SKM-1 (cell line): ENCODE measurements at regions not wholly inside any gene's neighbourhood (a gene's known extent, or its start where the extent isn't known, plus 50 kb on each side); places are given as distances from the start of the nearest gene placed in this dataset.
A peak's percentile ranks its signal among the peaks of the same experiment; 100 is the strongest.
"Not testable (repeated sequence)": the region's sequence is repeated elsewhere in the genome, so short reads cannot be mapped to it uniquely, and the experiment has no call there.

Experiments
- DNase-seq: peaks from one replicate; lab custom pipeline; 2025; ENCODE audit not compliant: unreplicated experiment; lab: John Stamatoyannopoulos, UW

GRCh38 chr14:87260460-87260859 is 732.5 kb downstream of the GALC start:
- DNase-seq = no peak

DNA sequence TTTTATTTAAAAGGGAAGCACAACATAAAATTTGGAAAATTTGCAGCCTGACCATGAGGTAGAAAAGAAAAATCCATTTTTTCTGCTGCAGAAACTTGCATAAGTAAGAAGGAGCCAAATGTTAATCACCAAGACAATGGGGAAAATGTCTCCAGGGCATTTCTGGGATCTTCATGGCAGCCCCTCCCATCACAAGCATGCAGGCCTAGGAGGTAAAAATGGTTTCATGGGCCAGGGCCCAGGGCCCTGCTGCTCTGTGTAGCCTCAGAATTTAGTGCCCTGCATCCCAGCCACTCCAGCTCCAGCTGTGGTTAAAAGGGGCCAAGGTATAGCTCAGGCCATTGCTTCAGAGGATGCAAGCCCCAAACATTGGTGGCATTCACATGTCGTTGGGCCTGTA is 735.6 kb downstream of the GALC start:
- no peak for DNase-seq

GRCh38 chr14:87255058-87255457 is 737.9 kb downstream of the GALC start:
- DNase-seq = no peak

DNA sequence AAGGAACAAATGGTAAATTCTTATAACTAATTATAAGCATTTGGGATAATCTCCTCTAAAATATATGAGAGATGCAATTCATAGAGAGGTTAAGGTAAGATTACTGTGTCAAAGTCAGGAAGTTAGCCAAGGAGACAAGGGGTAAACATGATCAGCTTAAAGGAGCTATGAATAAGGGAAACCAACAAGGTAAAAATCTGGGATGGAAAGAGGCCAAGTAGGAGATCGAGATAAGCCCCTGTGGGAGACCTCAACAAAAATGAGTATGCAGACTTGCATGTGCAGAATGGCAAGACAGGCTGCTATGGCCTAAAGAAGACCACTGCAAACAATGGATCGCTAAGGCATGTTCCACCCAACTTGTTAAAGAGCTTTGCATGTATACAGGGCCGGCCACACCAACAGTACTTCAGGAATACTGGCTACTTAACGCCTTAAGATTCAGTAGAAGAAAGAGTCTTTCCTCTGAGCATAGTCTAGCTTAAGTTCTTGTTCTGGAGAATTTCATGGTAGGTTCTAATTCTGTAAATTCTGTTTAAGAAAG is 738.6 kb downstream of the GALC start:
- no peak for DNase-seq

- DNase-seq = not testable (repeated sequence)
Observed at GRCh38 chr14:87253791-87254190, 739.2 kb downstream of the GALC start.

DNA sequence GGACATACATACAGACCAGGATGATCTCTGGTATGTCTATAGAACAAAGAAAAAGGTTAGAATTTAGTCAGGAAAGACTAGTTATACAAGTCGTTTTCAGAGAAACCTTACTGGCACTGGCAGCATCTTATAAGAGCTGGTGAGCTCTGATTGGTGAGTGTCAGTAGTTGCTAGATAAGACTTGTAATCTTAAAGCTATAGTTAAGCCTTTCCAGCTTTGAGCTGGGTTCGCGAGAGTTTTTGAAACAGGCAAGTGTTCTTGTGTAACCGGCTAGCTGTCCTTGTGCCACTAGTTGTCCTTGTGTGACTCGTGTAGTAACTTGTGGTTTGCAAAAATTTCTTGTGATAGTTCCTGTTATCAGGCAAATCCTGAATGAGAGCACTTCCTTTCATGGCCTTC is 740.9 kb downstream of the GALC start:
- peak; percentile 15 for DNase-seq

- DNase-seq = no peak
Observed at GRCh38 chr14:87251011-87251410, 742.0 kb downstream of the GALC start.

- DNase-seq = no peak
Observed at GRCh38 chr14:87241018-87241768, 751.8 kb downstream of the GALC start.

DNA sequence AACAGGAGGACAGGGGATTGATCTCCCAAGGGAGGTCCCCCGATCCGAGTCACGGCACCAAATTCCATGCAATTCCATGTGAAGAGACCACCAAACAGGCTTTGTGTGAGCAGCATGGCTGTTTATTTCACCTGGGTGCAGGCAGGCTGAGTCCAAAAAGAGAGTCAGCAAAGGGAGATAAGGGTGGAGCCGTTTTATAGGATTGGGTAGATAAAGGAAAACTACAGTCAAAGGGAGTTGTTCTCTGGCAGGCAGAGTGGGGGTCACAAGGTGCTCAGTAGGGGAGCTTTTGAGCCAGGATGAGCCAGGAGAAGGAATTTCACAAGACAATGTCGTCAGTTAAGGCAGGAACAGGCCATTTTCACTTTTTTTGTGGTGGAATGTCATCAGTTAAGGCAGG is 752.7 kb downstream of the GALC start:
- not testable (repeated sequence) for DNase-seq

- no peak for DNase-seq
Observed at GRCh38 chr14:87233806-87234384, 759.1 kb downstream of the GALC start.

- DNase-seq = no peak
Observed at GRCh38 chr14:87233266-87233665, 759.7 kb downstream of the GALC start.

DNA sequence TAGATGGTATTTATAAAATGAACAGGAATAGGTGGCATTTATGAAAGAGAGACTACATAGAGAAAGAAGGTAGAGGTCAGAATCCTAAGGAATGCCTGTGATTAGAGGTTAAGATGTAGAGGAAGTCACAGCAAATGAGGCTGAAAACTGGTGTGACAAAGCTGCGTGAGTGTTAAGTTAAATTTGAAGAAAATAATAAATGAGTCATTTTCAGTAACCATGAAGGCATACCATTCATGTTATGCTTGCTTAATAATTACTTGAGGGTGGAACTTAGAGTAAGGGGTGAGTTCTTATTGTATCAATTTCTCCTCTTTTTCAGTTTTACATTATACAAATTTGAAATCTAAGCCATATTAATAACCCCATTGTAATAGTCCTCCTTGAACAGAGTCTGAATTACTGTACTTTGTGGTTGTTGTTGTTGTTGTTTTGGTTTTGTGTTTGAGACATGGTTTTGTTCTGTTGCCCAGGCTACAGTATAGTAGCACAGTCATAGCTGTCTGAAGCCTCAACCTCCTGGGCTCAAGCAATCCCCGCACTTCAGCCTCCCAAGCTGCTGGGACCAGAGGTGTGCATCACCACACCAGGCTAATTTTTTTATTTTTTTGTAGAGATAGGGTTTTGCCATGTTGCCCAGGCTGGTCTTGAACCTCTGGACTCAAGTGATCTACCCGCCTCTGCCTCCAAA is 761.5 kb downstream of the GALC start:
- no peak for DNase-seq

GRCh38 chr14:87230726-87231125 is 762.3 kb downstream of the GALC start:
- DNase-seq = no peak

DNA sequence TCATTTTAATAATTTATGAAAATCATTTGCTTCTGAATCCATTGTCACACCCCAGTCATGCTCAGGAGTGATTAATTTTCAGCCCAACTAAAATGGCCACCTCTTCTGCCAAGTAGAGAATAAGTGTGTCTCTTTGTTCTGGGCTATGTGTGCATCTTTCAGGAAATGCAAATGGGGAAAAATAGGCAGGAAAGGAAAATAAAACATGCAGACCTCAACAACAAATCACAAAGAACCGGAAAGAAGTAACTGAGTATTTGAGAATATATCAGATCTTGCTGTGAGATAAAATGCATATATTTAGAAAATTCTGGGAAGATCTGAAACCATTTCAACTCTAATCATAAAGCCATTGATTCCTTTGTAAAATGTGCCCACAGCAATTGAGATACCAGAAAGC is 763.9 kb downstream of the GALC start:
- no peak for DNase-seq

DNA sequence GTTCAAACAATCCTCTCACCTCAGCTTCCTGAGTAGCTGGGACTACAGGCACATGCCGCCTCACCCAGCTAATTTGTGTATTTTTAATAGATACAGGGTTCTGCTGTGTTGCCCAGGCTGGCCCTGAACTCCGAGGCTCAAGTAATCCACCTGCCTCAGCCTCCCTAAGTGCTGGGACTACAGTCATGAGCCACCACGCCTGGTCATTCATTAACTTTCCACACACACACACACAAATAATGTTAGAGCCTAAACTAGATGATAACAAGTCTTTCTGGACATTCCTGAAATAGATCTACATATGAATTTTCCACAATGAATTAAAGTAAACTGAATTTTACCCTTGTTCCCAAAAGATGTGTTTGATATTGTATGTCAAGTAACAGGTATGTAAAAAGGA is 776.0 kb downstream of the GALC start:
- DNase-seq = no peak

- no peak for DNase-seq
Observed at GRCh38 chr14:87214558-87214957, 778.4 kb downstream of the GALC start.

DNA sequence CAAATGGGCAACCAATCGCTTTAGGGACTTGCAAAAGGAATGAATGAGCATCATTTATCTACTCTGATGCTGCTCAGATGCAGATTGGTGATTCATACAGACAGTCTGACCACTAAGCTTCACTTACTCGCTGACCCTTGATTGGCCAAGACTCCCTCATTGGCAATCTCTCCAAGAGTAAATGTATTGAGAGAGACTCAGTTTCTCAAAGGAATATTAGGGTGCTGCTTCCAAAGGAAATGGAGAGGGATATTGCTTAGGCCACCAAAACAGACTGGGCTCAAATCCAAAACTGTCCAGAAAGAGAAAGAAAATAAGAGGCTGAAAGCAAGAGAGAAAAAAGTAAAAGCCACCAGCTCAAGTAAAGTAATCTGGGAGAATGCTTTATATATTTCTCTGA is 785.2 kb downstream of the GALC start:
- DNase-seq = no peak

DNA sequence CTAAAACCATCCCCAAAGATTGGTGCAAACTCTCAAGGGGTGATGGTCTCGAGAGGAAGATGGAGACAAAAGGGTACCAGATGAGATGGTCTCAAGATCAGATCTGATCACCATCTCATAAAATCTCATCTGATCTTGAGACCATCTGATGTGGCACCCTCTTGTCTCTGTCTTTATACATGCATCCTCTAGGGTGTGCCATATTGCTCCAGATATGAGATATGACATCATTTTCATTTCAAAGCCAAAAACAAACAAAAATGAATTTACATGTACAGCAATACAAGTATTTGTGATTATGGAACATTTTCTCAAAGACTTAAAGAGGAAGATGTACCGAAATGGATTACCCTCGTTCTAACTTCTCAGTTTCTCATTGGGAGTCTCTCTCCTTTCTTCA is 787.2 kb downstream of the GALC start:
- DNase-seq = no peak

DNA sequence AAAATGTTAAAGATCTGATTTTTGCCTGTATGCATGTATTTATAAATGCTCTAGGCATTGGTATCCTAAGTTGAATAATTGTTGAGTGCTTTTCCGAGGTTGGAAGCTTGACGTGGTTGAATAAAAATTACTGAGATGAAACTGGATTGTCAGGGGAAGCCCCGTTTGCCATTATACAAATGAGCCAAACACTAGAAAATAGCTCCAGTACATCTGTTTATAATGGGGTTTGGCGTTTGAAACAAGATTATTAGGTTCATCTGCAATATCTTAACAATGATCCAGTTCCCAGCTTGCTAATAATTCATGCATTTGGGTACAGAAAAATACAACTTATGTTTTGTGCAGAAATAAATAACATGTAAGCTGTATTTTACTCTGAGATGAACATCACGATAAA is 789.6 kb downstream of the GALC start:
- DNase-seq = no peak

DNA sequence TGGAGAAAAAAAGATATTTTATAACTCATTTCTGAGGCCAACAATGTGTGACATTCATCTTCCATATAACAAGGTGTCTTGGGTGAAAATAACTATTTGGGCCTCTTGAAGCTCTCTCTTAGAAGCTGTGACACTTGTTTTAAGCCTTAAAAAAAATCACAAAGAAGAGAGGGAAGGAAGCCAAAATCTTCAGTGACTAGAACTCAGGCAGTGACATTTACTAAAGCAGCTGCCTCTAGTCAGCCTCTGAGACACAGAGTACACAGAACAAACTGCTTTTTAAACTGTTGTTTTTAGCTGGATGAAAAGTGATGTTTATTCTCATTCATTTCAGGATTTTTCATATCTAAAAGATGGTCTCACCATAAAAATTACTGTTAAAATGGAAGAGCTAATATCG is 793.6 kb downstream of the GALC start:
- no peak for DNase-seq

DNA sequence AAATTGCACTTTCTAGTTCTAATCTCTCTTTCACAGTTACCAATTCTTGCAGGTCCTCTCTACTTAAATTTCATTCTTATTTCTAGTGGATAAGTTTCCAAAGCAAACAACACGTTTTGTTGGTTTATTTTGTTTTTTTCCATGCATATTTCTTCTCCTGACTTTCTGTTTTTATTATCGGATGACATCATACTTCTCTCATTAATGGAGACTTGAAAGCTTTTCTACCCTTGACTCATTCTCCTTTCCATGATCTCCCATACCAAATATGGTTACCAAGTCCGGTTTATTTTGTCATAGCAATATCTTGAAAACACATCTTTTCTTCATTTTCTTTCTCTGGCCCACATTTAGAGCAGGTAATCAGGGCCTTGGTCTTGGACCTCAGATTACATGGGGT is 796.5 kb downstream of the GALC start:
- DNase-seq = no peak

- DNase-seq = no peak
Observed at GRCh38 chr14:87187786-87188185, 805.2 kb downstream of the GALC start.
